Activated naive CD4-positive, alpha-beta T cell treated with anti-CD3 and anti-CD28 coated beads, Interleukin-2, amount 10 ng/mL, durations not matched to agents 7 days and 5 days (primary cell): ENCODE measurements at regions not wholly inside any gene's neighbourhood (a gene's known extent, or its start where the extent isn't known, plus 50 kb on each side); places are given as distances from the start of the nearest gene placed in this dataset.

Experiments used
- CTCF ChIA-PET: fragments of 350-600 bp; sonication (Branson Sonifier 250); formaldehyde crosslinking; loops from one replicate; lab custom pipeline; 2021; ENCODE audit warnings: antibody characterized with exemption; lab: Charles Lee
- DNase-seq: peaks from one replicate; pipeline ENCODE4 v3.0.0-alpha.2; 2020
- H3K27ac Mint-ChIP-seq: one replicate; pipeline ENCODE4 v1.8.0; 2021; ENCODE audit warnings: mild to moderate bottlenecking, moderate library complexity, mixed read lengths
- H3K27me3 Mint-ChIP-seq: one replicate; pipeline ENCODE4 v1.8.0; 2021; ENCODE audit warnings: mild to moderate bottlenecking, mixed read lengths
- H3K36me3 Mint-ChIP-seq: one replicate; pipeline ENCODE4 v1.8.0; 2021; ENCODE audit warnings: mixed read lengths
- H3K4me1 Mint-ChIP-seq: one replicate; pipeline ENCODE4 v1.8.0; 2021; ENCODE audit warnings: mixed read lengths
- H3K4me3 Mint-ChIP-seq: one replicate; pipeline ENCODE4 v1.8.0; 2021; ENCODE audit warnings: mild to moderate bottlenecking, moderate library complexity, mixed read lengths
- H3K9me3 Mint-ChIP-seq: one replicate; pipeline ENCODE4 v1.8.0; 2021; ENCODE audit warnings: mixed read lengths

DNA sequence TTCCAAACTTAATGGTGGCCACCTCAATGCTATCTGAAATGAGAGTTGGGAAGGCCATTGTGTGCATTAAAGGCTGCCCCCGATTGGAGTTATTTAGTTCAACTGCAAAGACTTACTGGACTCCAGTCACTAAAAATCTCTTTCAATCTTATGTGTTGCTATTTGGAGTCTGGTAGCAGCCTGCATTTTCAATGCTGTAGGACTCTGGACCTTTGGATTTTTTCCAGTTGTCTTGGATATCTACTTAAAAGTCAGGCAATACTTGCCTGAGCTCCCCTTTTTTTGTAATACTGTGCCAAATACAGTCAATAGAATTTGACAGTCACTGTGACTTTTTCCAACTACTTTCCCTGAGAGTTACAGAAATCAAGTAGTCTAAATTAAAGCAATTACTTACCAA is 281.9 kb downstream of the TRIB2 start:
- Mint-ChIP-seq H3K9me3 (no peaks in the 10 kb centered on the region), H3K4me3 (no peak overlapping the region), H3K27ac (no peak overlapping the region), H3K27me3 (no peaks in the 10 kb centered on the region), H3K36me3 (no peaks in the 10 kb centered on the region), H3K4me1 (peaks cover 2% of the 10 kb centered on the region)
- no peak for DNase-seq
- CTCF ChIA-PET = no interaction called here

DNA sequence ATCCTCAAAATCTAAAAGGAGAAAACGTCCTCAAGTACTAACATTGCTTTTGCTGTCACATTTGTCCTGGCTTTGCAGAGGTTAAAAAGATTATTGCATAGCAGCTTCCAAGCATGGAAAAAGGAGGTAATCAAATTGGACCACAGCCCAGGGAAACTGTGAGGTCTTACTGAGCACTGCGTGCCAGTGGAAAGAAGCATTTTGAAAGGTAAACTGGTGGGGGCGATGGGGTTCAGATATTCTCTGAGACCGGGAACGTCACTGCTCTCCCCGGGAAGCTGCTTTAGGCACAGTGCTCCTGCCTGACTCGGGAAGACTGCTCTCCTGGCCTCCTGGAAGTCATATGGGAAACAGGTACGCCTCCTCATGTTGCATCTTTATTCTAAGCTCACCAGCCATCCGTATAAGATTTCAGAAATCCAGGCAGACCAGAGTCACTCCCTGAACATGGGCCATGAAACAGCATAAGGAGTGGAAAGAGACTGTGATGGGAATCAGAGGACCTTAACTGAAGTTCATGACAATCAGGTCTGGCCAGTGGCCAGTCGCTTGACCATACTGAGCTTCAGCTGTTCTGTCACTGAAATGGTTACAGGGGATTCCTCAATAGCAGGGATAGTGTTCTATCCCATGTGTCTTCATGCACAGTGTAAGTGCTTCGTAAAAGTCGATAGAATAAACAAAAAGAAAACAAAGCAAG is 284.1 kb downstream of the TRIB2 start:
- Mint-ChIP-seq H3K9me3 (no peaks in the 10 kb centered on the region), H3K36me3 (no peaks in the 10 kb centered on the region), H3K4me1 (peaks cover 2% of the 10 kb centered on the region), H3K27ac (no peak overlapping the region), H3K4me3 (no peak overlapping the region), H3K27me3 (peaks cover 4% of the 10 kb centered on the region)
- DNase-seq = no peak
- CTCF ChIA-PET = no interaction called here

- no peaks in the 10 kb centered on the region for H3K36me3 Mint-ChIP-seq
- CTCF ChIA-PET = no interaction called here
- no peak for DNase-seq
- H3K4me3 Mint-ChIP-seq = no peak overlapping the region
- H3K9me3 Mint-ChIP-seq = no peaks in the 10 kb centered on the region
- H3K27ac Mint-ChIP-seq = no peak overlapping the region
- H3K27me3 Mint-ChIP-seq = peaks cover 4% of the 10 kb centered on the region
- peaks cover 2% of the 10 kb centered on the region for H3K4me1 Mint-ChIP-seq
These were observed 284.7 kb downstream of the TRIB2 start for GRCh38 chr2:13001408-13001807.

- H3K36me3 Mint-ChIP-seq = no peaks in the 10 kb centered on the region
- no peak for DNase-seq
- H3K9me3 Mint-ChIP-seq = no peaks in the 10 kb centered on the region
- CTCF ChIA-PET = interaction anchor here (0.6 to 2.6 kb wide), 3 partner anchors 286 to 1174 kb away, joined by 3 to 6 read pairs (median 3); partner anchors contain the start of gene TRIB2
- H3K4me1 Mint-ChIP-seq = peaks cover 5% of the 10 kb centered on the region
- H3K27me3 Mint-ChIP-seq = peaks cover 14% of the 10 kb centered on the region
- H3K27ac Mint-ChIP-seq = no peak overlapping the region
- H3K4me3 Mint-ChIP-seq = no peak overlapping the region
These were observed 286.0 kb downstream of the TRIB2 start for GRCh38 chr2:13002536-13003331.

DNA sequence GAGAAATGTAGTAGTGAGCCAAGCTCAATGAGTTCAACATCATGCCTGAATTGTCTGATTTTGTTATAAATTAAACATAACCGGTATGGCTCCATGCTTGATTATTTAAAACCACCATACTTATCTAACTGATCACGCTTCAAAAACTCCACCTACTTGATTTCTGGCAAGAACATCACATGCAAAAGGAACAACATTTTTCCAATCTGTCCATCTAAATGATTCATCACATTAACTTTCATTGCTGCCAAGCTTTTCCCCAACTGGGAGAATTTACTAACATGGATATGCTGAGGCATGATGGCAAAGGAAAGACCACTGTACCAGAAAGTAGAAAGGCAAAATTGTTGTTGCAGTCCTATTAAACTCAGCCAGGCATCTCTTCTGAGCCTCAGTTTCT is 286.8 kb downstream of the TRIB2 start:
- H3K36me3 Mint-ChIP-seq = no peaks in the 10 kb centered on the region
- no peak overlapping the region for H3K4me3 Mint-ChIP-seq
- H3K27me3 Mint-ChIP-seq = peaks cover 15% of the 10 kb centered on the region
- H3K4me1 Mint-ChIP-seq = peaks cover 5% of the 10 kb centered on the region
- no peak for DNase-seq
- CTCF ChIA-PET = interaction anchor here (1.0 to 2.6 kb wide), 2 partner anchors 23 to 287 kb away, joined by 3 to 6 read pairs; partner anchors contain the start of gene TRIB2
- H3K9me3 Mint-ChIP-seq = no peaks in the 10 kb centered on the region
- H3K27ac Mint-ChIP-seq = no peak overlapping the region

- H3K27me3 Mint-ChIP-seq = peaks cover 23% of the 10 kb centered on the region
- H3K9me3 Mint-ChIP-seq = no peaks in the 10 kb centered on the region
- no peak overlapping the region for H3K4me3 Mint-ChIP-seq
- H3K27ac Mint-ChIP-seq = no peak overlapping the region
- no peaks in the 10 kb centered on the region for H3K36me3 Mint-ChIP-seq
- no peak for DNase-seq
- CTCF ChIA-PET = interaction anchor here (0.7 kb wide), 1 partner anchor 585 kb away, joined by 3 read pairs; no protein-coding TSS in a partner anchor
- peaks cover 5% of the 10 kb centered on the region for H3K4me1 Mint-ChIP-seq
These were observed 288.3 kb downstream of the TRIB2 start for GRCh38 chr2:13005048-13005447.

DNA sequence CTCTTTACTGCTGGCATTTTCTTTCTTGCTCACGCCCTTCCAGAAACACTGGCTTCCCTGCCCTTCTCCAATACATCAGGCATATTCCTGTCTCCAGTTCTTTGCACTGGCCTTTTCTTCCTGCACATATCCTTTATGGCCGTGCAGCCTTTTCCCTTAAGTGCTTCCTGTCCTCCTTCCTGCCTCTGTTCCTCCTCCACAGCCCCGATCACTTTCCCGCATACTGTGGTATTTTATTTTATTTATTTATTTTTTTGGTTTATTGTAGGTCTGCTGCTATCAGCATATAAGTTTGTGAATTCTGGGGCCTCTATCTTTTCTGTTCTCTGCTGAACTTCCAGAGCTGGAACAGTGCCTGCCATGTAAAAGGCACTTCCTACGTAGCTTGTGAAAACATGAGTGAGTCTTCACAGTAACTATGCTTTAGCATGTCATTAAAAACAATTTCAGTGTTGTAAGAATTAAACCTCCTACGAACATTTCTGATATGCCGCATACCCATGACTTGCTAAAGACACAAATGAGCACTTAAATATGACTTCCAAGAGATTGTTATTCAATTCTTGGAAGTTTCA is 289.1 kb downstream of the TRIB2 start:
- DNase-seq = no peak
- Mint-ChIP-seq H3K4me3 (no peak overlapping the region), H3K36me3 (no peaks in the 10 kb centered on the region), H3K27me3 (peaks cover 28% of the 10 kb centered on the region), H3K27ac (no peak overlapping the region), H3K4me1 (peaks cover 5% of the 10 kb centered on the region), H3K9me3 (no peaks in the 10 kb centered on the region)
- CTCF ChIA-PET = interaction anchor here (0.7 to 3.1 kb wide), 9 partner anchors 75 to 1221 kb away, joined by 3 to 29 read pairs (median 6); partner anchors contain the start of gene TRIB2

DNA sequence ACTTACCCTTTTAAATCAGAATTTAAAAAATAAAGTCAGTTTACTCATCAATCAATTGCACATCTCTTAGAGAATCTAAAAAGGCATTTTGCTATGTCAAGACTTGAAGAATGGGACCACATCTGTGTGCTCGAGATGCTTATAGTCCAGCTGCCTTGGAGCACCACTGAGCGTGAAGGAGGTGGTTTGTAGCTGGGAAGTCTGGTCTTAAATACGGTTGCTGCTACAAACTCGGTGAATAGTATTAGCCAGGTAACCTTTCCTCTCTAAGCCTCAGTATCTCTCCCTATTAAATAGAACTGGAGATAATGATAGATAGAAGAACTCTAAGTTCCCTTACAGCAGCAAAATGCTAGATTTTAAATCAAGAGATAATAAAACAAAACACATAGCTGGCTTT is 289.7 kb downstream of the TRIB2 start:
- no peak overlapping the region for H3K4me3 Mint-ChIP-seq
- peaks cover 4% of the 10 kb centered on the region for H3K4me1 Mint-ChIP-seq
- H3K27ac Mint-ChIP-seq = no peak overlapping the region
- CTCF ChIA-PET = interaction anchor here (0.8 to 3.1 kb wide), 34 partner anchors 10 to 1227 kb away, joined by 3 to 29 read pairs (median 4); partner anchors contain the start of gene TRIB2
- DNase-seq = no peak
- H3K36me3 Mint-ChIP-seq = no peaks in the 10 kb centered on the region
- no peaks in the 10 kb centered on the region for H3K9me3 Mint-ChIP-seq
- peaks cover 28% of the 10 kb centered on the region for H3K27me3 Mint-ChIP-seq

- Mint-ChIP-seq H3K27me3 (peaks cover 28% of the 10 kb centered on the region), H3K4me3 (no peak overlapping the region)
These were observed 290.3 kb downstream of the TRIB2 start for GRCh38 chr2:13006829-13007717.

GRCh38 chr2:13009027-13009642 is 292.4 kb downstream of the TRIB2 start:
- Mint-ChIP-seq H3K27me3 (peaks cover 31% of the 10 kb centered on the region), H3K36me3 (no peaks in the 10 kb centered on the region), H3K4me3 (no peak overlapping the region), H3K9me3 (no peaks in the 10 kb centered on the region), H3K4me1 (peaks cover 2% of the 10 kb centered on the region), H3K27ac (no peak overlapping the region)
- CTCF ChIA-PET = interaction anchor here (1.8 to 3.1 kb wide), 2 partner anchors 79 to 288 kb away, joined by 4 to 19 read pairs; no protein-coding TSS in a partner anchor
- no peak for DNase-seq

More at GRCh38 chr2:13006829-13007717, 290.3 kb downstream of the TRIB2 start:
- peak; percentile 72 for DNase-seq
- Mint-ChIP-seq H3K9me3 (no peaks in the 10 kb centered on the region), H3K27ac (no peak overlapping the region), H3K36me3 (no peaks in the 10 kb centered on the region), H3K4me1 (peaks cover 2% of the 10 kb centered on the region)
- CTCF ChIA-PET = interaction anchor here (0.6 to 3.1 kb wide), 47 partner anchors 9 to 1343 kb away, joined by 3 to 29 read pairs (median 4); partner anchors contain the start of gene TRIB2

DNA sequence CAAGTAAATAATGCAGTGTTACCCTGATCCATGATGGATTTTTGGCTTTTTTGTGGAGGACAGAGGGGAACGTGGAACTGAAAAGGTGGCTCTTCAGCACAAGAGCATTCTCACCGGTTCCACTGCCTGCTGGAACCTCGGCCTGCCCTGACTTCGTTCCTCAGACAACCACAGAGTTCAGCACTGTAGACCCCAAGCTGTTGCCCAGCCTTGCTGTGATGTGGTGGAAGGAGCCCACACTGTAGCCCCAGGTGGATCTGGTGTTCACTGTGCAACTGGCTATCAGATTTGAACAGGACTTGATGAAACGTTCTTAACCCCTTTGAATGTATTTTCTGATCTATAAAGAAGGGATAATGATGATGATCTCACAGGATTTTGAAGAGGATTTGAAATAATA is 293.5 kb downstream of the TRIB2 start:
- H3K36me3 Mint-ChIP-seq = no peaks in the 10 kb centered on the region
- no peak for DNase-seq
- CTCF ChIA-PET = interaction anchor here (1.8 kb wide), 1 partner anchor 80 kb away, joined by 4 read pairs; no protein-coding TSS in a partner anchor
- peaks cover 35% of the 10 kb centered on the region for H3K27me3 Mint-ChIP-seq
- peaks cover 2% of the 10 kb centered on the region for H3K4me1 Mint-ChIP-seq
- no peak overlapping the region for H3K27ac Mint-ChIP-seq
- H3K4me3 Mint-ChIP-seq = no peak overlapping the region
- no peaks in the 10 kb centered on the region for H3K9me3 Mint-ChIP-seq

GRCh38 chr2:13014783-13015182 is 298.0 kb downstream of the TRIB2 start:
- CTCF ChIA-PET = no interaction called here
- peaks cover 23% of the 10 kb centered on the region for H3K27me3 Mint-ChIP-seq
- no peaks in the 10 kb centered on the region for H3K4me1 Mint-ChIP-seq
- H3K27ac Mint-ChIP-seq = no peak overlapping the region
- no peak overlapping the region for H3K4me3 Mint-ChIP-seq
- no peaks in the 10 kb centered on the region for H3K36me3 Mint-ChIP-seq
- no peaks in the 10 kb centered on the region for H3K9me3 Mint-ChIP-seq
- DNase-seq = no peak
